ENCODE measurements at regions not wholly inside any gene's neighbourhood (a gene's known extent, or its start where the extent isn't known, plus 50 kb on each side); places are given as distances from the start of the nearest gene placed in this dataset.
A peak's percentile ranks its signal among the peaks of the same experiment; 100 is the strongest.

GRCh38 chrX:45894864-45895645, 650.2 kb downstream of the ZNF674 start:
- Histone ChIP-seq H3K4me1 (ENCODE audit: insufficient read depth, low read length) (peaks cover 25% of the 10 kb centered on the region), H2AFZ (ENCODE audit: low read length) (no peak overlapping the region), H4K20me1 (ENCODE audit: insufficient read depth, low read length) (no peaks in the 10 kb centered on the region), H3K9me3 (ENCODE audit: low read length) (no peaks in the 10 kb centered on the region), H3K4me2 (ENCODE audit: low read depth, low read length) (peak overlapping the region; percentile 23; the same call in 1 of the 2 replicates), H3K4me3 (replicated peaks in 1 of 3; ENCODE audit: insufficient read depth in 1 of 3, low read depth in 2 of 3, low read length in 3 of 3) (no peak overlapping the region), H3K27me3 (ENCODE audit: control insufficient read depth in 1 of 2, insufficient read depth in 2 of 2, low read length in 2 of 2) (no peaks in the 10 kb centered on the region), H3K79me2 (ENCODE audit: insufficient read depth, low read length) (no peaks in the 10 kb centered on the region), H3K36me3 (replicated peaks in 1 of 2; ENCODE audit: control insufficient read depth in 1 of 2, insufficient read depth in 2 of 2, low read length in 2 of 2) (no peaks in the 10 kb centered on the region), H3K9ac (ENCODE audit: insufficient read depth, low read depth, low read length) (no peak overlapping the region), H3K27ac (ENCODE audit: extremely low read length, insufficient read depth, low read length) (peak overlapping the region; percentile 55)
- ChIA-PET POLR2A (interaction anchor here (1.5 kb wide), 1 partner anchor 15 kb away, joined by 3 read pairs; no protein-coding TSS in a partner anchor), CTCF (ENCODE audit: low intra/inter-chr PET ratio, low total read pairs) (no interaction called here)
- no TSS peak for BruUV-seq (replicated peaks)
- intact Hi-C loops (cut with micrococcal nuclease; ENCODE audit: unreplicated experiment) (no loop called here), in situ Hi-C loops (cut with HindIII; ENCODE audit: extremely low pct_ligation_motif_present, low pct_unique_long_range_greater_than_20kb) (no loop called here)
- ATAC-seq (peak; percentile 84), DNase-seq (ENCODE audit: low spot score) (peak; percentile 84), FAIRE-seq (peak; percentile 91)
- 0% methylated on average over 1 of the region's 4 CpGs for WGBS (ENCODE audit: low lambda C conversion rate)
- TF ChIP-seq TCF7 (IDR thresholded peaks at IDR 0.05; ENCODE audit: low read depth) (peak; percentile 80), ZNF451 (CRISPR knock-in tag; IDR thresholded peaks at IDR 0.05) (no peak), RNF2 (conservative IDR thresholded peaks at IDR 0.05; ENCODE audit: low read depth) (no peak), ZNF101 (CRISPR knock-in tag; IDR thresholded peaks at IDR 0.05; ENCODE audit: borderline replicate concordance, low read depth) (no peak), FOXP4 (CRISPR knock-in tag; IDR thresholded peaks at IDR 0.05) (peak; percentile 15; the same call in 1 of the 2 replicates), MED8 (CRISPR knock-in tag; IDR thresholded peaks at IDR 0.05; ENCODE audit: insufficient replicate concordance) (no peak), ZKSCAN8 (CRISPR knock-in tag; IDR thresholded peaks at IDR 0.05; ENCODE audit: borderline replicate concordance) (no peak), ASH2L (IDR thresholded peaks at IDR 0.05; ENCODE audit: insufficient read length, low read depth, low read length) (peak; percentile 66), AKAP8 (CRISPR knock-in tag; IDR thresholded peaks at IDR 0.05) (no peak), ZNF407 (CRISPR knock-in tag; IDR thresholded peaks at IDR 0.05; ENCODE audit: not compliant biosample characterization) (no peak), EHMT2 (IDR thresholded peaks at IDR 0.05; ENCODE audit: borderline replicate concordance, low read depth, low read length) (0 out of 2 replicates have a peak, but pooled peaks have one; percentile 5), RARG (CRISPR knock-in tag; IDR thresholded peaks at IDR 0.05; ENCODE audit: low read depth) (no peak), SOX13 (IDR thresholded peaks at IDR 0.05) (peak; percentile 47; the same call in 1 of the 2 replicates), SOX13 (CRISPR knock-in tag; conservative IDR thresholded peaks at IDR 0.05 in 1 of 2, IDR thresholded peaks at IDR 0.05 in 1 of 2) (peak in 1 of 2 experiments; percentile 89; a peak in 2 of 4 replicates)
